ENCODE measurements at regions not wholly inside any gene's neighbourhood (a gene's known extent, or its start where the extent isn't known, plus 50 kb on each side); places are given as distances from the start of the nearest gene placed in this dataset.

DNA sequence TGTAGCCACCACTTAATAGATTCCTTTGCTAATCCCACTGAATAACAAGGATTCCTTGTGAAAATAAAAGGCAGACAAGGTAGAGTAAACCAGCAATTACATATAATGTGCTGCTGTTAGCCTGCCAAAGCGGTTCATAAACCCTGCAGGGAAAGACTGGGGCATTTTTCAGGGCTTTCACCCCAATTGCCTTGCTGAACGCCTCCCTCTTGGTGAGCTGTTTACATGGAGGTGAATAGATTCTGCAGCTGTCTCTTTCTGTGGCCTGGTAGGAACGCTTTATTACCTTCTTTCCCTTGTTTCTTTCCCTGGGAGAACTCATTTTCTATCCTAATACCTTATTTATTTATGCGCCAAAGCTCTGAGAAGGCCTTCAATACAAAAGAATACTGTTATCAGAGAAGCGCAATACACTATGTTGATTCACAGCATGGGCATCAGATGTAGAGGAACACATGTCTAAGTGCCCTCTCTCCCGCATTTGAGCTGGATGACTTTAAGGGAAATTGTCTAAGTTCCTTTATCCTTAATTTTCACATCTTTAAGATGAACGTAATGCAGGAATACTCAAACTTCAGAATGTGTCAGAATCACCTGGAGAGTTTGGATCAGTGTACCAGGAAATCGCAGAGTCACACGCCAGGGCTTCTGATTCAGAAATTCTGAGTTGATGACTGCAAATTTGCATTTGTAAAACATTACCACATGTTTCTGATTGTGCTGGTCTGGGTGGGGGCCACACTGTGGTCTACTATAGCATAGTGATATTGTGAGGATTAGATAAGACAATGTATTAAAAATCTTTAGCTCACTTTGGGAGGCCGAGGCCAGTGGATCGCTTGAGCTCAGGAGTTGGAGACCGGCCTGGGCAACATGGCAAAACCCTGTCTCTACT lies 1203.8 kb downstream of the SORCS3 start:
- no peaks in the 10 kb centered on the region for H3K36me3 Mint-ChIP-seq (ENCODE audit: low read depth)
- H3K27me3 Mint-ChIP-seq = no peaks in the 10 kb centered on the region
- H3K4me1 Mint-ChIP-seq = no peaks in the 10 kb centered on the region
- no peak for ATAC-seq (replicated peaks)
- H3K27ac Mint-ChIP-seq = no peak overlapping the region
- H3K9me3 Mint-ChIP-seq = peaks cover 5% of the 10 kb centered on the region
- H3K4me3 Mint-ChIP-seq = no peak overlapping the region

DNA sequence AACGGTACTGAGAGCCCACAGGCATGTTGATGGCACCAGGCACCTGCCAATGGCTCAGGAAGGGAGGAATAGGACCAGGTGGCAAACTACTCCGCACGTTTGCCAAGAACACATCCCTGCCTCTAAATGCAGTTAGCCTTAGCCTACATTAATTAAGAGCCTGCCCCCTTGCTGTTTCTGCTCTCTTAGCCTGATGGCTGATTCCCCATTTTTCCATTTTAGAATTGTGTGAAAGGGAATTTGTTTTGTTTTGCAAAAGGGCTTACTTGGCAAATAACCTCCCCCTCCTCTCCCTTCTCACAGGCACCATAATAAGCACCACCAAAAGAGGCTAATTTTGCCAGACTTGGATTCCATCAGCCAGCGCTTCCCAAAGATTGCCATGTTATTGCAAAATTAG lies 1203.2 kb downstream of the SORCS3 start:
- H3K27ac Mint-ChIP-seq = no peak overlapping the region
- H3K4me3 Mint-ChIP-seq = no peak overlapping the region
- no peaks in the 10 kb centered on the region for H3K4me1 Mint-ChIP-seq
- ATAC-seq (replicated peaks) = no peak
- H3K9me3 Mint-ChIP-seq = peaks cover 5% of the 10 kb centered on the region
- no peaks in the 10 kb centered on the region for H3K27me3 Mint-ChIP-seq
- no peaks in the 10 kb centered on the region for H3K36me3 Mint-ChIP-seq (ENCODE audit: low read depth)

DNA sequence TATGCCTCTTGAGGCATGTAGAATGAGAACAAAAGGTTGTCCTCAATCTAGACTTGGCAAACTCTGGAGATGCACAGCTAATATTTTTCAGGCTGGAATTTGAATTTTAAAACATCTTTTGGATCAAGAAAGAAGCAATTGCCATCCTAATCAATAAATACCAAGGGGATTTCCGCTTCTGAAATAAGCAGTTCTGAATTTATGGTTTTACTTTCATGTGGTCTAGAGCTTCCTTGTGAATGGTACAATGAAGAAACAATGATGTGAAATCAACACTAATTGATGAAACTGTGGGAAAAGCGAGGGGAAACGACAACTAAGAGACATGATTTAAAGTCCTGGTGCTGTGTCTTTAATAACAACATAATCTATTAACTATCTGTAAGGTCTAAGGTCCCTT lies 1202.7 kb downstream of the SORCS3 start:
- ATAC-seq (replicated peaks) = no peak
- Mint-ChIP-seq H3K4me3 (no peak overlapping the region), H3K9me3 (peaks cover 5% of the 10 kb centered on the region), H3K27me3 (no peaks in the 10 kb centered on the region), H3K27ac (no peak overlapping the region), H3K4me1 (no peaks in the 10 kb centered on the region), H3K36me3 (ENCODE audit: low read depth) (no peaks in the 10 kb centered on the region)

DNA sequence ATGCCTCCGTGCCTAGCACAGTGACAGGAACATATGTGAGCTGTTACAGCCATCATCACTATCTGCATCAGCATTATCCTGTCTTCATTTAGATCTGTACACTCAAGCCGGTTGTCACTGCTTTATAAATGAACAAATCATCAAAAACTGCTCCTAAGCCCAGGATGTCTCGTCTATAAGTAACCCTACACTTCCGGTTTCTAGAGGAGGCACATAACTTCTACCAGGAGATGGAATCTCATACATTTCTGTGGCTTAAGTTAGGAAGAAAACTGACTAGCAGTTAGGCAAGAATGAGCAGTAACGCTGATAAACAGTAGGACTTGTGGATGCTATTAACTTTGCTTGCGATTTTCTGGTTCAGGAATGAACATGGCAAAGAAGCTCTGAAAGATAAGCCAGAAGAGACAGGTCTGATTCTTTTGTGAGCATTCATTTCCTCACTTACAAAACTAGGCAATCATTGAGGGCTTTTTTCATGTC lies 1199.2 kb downstream of the SORCS3 start:
- no peaks in the 10 kb centered on the region for H3K27me3 Mint-ChIP-seq

DNA sequence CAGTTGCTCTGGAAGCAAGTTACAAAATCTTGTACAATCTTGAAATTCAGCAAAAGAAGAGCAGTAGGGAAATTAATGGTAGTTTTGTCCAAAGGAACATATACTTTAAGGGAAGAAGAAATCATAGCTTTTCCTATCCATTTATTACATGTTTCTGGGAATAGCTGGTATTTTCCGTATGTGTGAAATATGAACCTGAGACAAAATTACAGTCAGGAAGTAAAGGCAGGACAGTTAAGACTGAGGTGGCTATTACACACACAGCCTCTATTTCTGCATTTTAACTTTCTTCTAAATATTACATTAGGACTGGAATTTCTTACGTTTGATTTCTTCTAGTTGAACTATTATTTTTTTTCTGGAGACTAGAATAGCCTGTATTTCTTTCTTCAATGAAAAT lies 1197.3 kb downstream of the SORCS3 start:
- peaks cover 3% of the 10 kb centered on the region for H3K4me1 Mint-ChIP-seq
- no peaks in the 10 kb centered on the region for H3K27me3 Mint-ChIP-seq
- ATAC-seq (replicated peaks) = no peak
- peak overlapping the region; percentile 66 for H3K4me3 Mint-ChIP-seq
- H3K9me3 Mint-ChIP-seq = peaks cover 5% of the 10 kb centered on the region
- H3K36me3 Mint-ChIP-seq (ENCODE audit: low read depth) = no peaks in the 10 kb centered on the region
- no peak overlapping the region for H3K27ac Mint-ChIP-seq

More for the DNA sequence above, 1199.2 kb downstream of the SORCS3 start:
- H3K4me1 Mint-ChIP-seq = peaks cover 3% of the 10 kb centered on the region
- no peak overlapping the region for H3K4me3 Mint-ChIP-seq
- H3K9me3 Mint-ChIP-seq = peaks cover 5% of the 10 kb centered on the region
- no peak for ATAC-seq (replicated peaks)
- H3K36me3 Mint-ChIP-seq (ENCODE audit: low read depth) = no peaks in the 10 kb centered on the region
- no peak overlapping the region for H3K27ac Mint-ChIP-seq

DNA sequence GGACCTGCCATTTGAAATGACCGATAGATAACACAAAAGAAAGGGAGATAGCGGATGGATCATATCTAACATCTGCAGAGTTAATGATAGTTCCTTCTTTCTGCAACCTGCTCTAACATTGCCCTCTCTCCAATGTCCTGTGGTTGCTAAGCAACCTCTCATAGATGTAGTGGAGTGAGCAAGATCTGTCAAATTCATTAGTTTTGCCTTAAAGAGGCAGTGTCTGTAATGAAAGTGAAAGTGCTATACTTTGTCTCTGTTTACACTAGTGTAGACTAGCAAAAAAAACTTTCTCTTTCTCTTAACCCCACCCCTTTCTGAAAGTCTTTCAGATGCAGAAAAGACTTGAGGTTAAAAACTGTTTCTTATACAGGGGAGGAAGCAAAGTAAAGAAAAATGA lies 1196.9 kb downstream of the SORCS3 start:
- H3K4me1 Mint-ChIP-seq = peaks cover 3% of the 10 kb centered on the region
- peaks cover 5% of the 10 kb centered on the region for H3K9me3 Mint-ChIP-seq
- peak overlapping the region; percentile 66 for H3K4me3 Mint-ChIP-seq
- H3K27ac Mint-ChIP-seq = no peak overlapping the region
- H3K27me3 Mint-ChIP-seq = no peaks in the 10 kb centered on the region
- peak; percentile 75 for ATAC-seq (replicated peaks)
- H3K36me3 Mint-ChIP-seq (ENCODE audit: low read depth) = no peaks in the 10 kb centered on the region

DNA sequence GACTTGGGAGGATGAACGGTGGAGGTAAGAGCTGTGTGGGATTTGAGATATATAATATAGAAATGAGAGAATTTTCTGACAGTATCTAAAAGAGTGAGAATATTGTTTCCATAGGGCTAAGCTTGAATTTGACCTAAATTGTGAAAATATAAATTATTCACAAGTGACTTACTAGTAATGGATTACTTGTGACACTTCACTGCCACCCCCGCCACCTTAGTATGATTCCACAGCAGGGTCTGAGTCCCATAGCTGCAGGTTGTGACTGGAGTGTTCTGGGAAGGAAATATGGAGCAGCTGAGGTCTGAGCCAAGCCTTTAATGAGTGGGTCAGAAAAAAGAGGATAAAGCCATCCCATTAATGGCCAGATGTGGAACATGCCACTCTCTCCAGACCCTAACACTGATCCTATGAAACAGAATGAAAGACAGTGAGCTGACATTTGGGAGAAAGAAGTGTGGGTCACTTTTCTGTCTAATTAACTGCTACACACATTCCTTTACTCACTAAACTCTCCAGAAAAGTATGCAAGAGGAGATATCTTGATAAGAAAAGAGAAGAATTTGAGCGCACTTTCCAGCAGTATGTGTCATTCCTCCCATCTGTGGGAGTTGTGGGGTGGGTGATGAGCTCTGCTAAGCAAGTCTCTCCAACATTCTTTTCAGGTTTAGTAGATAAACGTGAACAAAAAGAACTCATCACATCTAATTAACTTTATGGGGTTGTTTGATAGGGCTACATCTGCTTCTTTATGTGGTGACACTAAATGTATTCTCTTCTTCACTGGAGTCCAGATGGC lies 1193.4 kb downstream of the SORCS3 start:
- Mint-ChIP-seq H3K27me3 (no peaks in the 10 kb centered on the region), H3K9me3 (no peaks in the 10 kb centered on the region), H3K4me3 (no peak overlapping the region), H3K36me3 (ENCODE audit: low read depth) (no peaks in the 10 kb centered on the region), H3K27ac (no peak overlapping the region), H3K4me1 (peaks cover 3% of the 10 kb centered on the region)
- ATAC-seq (replicated peaks) = no peak

DNA sequence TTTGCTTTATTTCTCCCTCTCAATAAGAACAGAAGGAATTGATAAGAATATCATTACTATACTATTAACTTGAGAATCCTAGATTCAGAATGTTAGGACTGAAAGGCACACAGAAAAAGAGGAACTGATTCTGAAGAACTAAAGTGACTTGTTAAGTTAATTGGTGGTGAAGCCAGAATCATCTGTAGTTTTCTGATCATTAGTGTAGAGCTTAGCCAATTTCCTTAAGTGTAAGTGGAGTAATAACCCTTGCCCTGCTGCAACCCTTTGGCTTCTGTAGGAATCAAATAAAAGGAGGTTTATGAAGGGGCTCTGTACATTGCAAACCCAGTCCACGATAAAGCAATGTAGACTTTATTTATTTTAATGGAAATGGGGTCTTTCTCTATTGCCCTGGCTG lies 1186.0 kb downstream of the SORCS3 start:
- Mint-ChIP-seq H3K36me3 (ENCODE audit: low read depth) (no peaks in the 10 kb centered on the region), H3K4me1 (no peaks in the 10 kb centered on the region), H3K27me3 (no peaks in the 10 kb centered on the region), H3K4me3 (no peak overlapping the region), H3K9me3 (no peaks in the 10 kb centered on the region), H3K27ac (no peak overlapping the region)
- no peak for ATAC-seq (replicated peaks)

DNA sequence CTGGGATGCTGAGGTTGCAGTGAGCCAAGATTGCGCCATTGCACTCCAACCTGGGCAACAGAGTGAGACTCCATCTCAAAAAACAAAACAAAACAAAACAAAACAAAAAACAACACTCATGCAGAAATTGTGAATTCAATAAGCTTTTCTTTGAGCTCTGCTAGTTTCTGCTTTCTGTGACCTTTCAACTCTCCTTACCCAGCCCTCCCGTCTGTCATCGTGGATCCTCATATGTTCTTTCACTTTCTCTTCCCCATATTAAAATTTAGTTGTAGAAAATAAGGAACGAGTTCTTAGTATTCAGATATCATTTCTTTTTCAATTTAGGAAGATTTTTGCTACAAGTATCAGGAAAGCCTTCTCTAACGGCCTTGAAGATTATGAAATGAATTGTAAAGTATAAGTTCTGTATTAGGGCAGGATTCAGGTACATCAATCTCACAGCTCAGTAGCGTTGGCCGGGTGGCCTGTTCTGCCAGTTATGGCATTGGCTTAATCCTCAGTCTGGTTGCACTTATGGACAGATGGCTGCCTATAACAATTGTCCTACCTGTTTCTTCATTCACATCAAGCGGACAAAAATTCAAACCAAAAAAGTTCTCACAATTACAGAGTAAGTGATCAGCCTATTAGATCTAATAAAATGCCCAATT lies 1167.0 kb downstream of the SORCS3 start:
- H3K27ac Mint-ChIP-seq = no peak overlapping the region
- H3K4me3 Mint-ChIP-seq = no peak overlapping the region
- no peaks in the 10 kb centered on the region for H3K36me3 Mint-ChIP-seq (ENCODE audit: low read depth)
- H3K4me1 Mint-ChIP-seq = no peaks in the 10 kb centered on the region
- peaks cover 9% of the 10 kb centered on the region for H3K9me3 Mint-ChIP-seq
- ATAC-seq (replicated peaks) = no peak
- H3K27me3 Mint-ChIP-seq = no peaks in the 10 kb centered on the region

DNA sequence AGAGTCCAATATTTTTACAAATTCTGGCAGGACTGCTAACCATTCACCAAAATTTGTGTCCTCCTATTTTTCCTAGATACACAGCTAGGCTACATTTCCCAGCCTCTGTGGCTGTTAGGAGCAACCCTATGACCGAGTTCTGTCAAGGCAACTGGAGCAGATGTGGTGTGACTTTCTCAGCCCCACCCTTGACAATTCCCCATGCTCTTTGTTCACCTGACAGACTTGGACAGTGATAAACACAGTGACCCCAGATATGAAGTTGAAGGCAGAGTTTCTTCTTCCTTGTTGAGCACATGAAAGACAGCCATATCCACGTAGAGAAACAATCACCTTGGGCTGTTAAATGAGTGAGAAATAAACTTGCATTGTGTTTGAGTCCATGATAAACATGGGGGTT lies 1162.1 kb downstream of the SORCS3 start:
- H3K4me3 Mint-ChIP-seq = no peak overlapping the region
- peaks cover 6% of the 10 kb centered on the region for H3K9me3 Mint-ChIP-seq
- no peak for ATAC-seq (replicated peaks)
- no peaks in the 10 kb centered on the region for H3K27me3 Mint-ChIP-seq
- no peak overlapping the region for H3K27ac Mint-ChIP-seq
- H3K36me3 Mint-ChIP-seq (ENCODE audit: low read depth) = no peaks in the 10 kb centered on the region
- H3K4me1 Mint-ChIP-seq = no peaks in the 10 kb centered on the region

DNA sequence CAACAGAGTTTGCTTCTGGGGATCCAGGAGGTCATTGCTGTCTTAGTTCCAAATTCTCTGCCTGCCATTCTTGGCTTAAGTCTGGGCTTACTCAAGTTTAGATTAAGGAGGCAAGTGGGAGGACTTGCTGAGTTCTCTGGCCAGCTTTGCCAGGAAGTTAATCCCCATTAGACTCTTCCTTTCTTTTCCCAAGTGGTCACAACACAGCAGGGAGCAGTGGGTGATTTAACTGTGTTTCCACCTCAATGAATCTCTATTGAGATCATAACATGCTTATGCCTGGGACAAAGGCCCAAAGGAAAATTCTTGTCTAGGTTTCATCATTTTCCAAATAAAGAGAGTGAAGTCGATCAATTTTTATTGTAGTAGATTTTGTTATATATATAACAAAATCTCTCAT lies 1159.6 kb downstream of the SORCS3 start:
- H3K9me3 Mint-ChIP-seq = peaks cover 6% of the 10 kb centered on the region
- no peaks in the 10 kb centered on the region for H3K4me1 Mint-ChIP-seq
- H3K27ac Mint-ChIP-seq = no peak overlapping the region
- H3K36me3 Mint-ChIP-seq (ENCODE audit: low read depth) = no peaks in the 10 kb centered on the region
- H3K4me3 Mint-ChIP-seq = no peak overlapping the region
- no peaks in the 10 kb centered on the region for H3K27me3 Mint-ChIP-seq
- ATAC-seq (replicated peaks) = no peak

DNA sequence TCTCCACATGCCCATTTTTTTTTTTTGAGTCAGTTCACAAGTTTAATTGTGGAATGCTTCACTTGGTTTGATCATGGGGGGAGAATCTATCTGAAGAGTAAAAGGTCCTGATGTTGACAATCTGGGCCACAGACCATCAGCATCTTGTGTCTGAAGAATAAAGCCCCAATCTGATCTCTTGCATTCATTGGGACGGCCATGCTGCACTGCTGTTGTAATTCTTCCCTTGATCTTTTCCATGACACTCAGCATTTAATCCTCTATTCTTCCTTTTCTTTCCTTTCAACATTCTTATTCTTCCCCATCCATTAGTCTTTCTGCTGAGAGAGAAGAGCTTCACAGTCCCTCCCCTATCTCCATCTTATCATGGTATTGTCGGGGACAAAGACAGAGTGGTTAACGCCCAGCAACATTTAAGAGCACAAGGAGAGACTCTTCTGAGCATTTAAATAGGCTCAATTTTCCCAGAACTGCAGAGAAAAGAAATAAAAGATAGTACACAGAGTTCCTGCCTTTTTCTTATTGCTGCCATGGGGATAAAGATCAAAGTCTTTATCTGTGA lies 1157.3 kb downstream of the SORCS3 start:
- no peaks in the 10 kb centered on the region for H3K36me3 Mint-ChIP-seq (ENCODE audit: low read depth)
- H3K9me3 Mint-ChIP-seq = no peaks in the 10 kb centered on the region
- H3K4me1 Mint-ChIP-seq = no peaks in the 10 kb centered on the region
- no peak overlapping the region for H3K27ac Mint-ChIP-seq
- H3K27me3 Mint-ChIP-seq = no peaks in the 10 kb centered on the region
- ATAC-seq (replicated peaks) = no peak
- H3K4me3 Mint-ChIP-seq = no peak overlapping the region

DNA sequence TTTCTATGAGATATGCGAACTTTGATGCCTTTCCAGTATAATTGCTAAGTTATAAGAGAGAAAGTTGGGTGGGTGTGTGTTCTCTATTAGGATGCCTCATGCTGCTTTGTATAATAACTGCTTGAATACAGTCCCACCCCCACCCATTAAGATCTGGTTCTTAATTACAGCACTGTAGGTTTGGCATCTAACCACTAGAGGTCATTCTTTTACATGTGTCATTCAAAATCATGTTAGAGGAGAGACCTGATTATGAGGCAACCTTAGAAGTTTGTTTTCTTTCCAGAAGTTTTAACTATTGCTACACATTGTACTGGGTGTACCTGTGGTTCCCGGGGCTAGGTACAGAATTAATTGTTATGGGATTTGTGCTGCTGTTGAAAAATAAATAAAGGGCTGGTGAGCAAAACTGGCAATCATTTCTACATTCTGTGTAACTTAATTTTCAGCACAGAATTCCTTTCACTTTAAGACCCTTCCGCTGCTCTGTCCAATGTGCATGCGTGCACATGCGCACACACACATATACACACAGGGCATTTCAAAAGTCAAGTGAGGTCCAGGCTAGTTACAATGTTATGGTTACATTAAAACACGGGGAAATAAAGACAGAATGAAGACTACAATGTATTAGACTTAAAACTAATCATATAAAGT lies 1156.3 kb downstream of the SORCS3 start:
- no peaks in the 10 kb centered on the region for H3K9me3 Mint-ChIP-seq
- H3K4me1 Mint-ChIP-seq = no peaks in the 10 kb centered on the region
- ATAC-seq (replicated peaks) = no peak
- H3K36me3 Mint-ChIP-seq (ENCODE audit: low read depth) = no peaks in the 10 kb centered on the region
- H3K4me3 Mint-ChIP-seq = no peak overlapping the region
- no peak overlapping the region for H3K27ac Mint-ChIP-seq
- H3K27me3 Mint-ChIP-seq = no peaks in the 10 kb centered on the region

DNA sequence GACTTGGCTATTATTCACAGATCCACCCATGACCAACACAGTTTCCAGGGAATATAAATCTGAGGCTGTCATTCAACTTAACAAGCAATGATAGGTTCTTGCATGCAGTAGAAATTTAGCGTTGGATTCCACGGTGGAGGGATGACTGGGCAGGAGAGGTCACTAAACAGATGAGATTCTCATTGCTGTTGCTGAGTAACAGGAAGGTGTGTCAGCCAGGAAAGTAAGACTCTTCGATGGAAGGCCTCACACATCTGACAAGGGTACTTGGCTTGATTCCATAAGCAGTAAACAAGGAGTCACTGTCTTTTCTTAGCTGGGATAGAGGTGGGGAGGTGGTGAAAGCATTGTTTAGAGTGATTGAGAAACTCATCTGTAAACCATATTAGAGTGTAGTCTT lies 1152.0 kb downstream of the SORCS3 start:
- Mint-ChIP-seq H3K4me1 (no peaks in the 10 kb centered on the region), H3K4me3 (no peak overlapping the region), H3K27me3 (no peaks in the 10 kb centered on the region), H3K36me3 (ENCODE audit: low read depth) (no peaks in the 10 kb centered on the region), H3K9me3 (no peaks in the 10 kb centered on the region), H3K27ac (no peak overlapping the region)
- ATAC-seq (replicated peaks) = no peak
